ENCODE measurements at regions not wholly inside any gene's neighbourhood (a gene's known extent, or its start where the extent isn't known, plus 50 kb on each side); places are given as distances from the start of the nearest gene placed in this dataset.

- DNase-seq: no peak
- H3K4me1 Mint-ChIP-seq: peaks cover 46 to 51% of the 10 kb centered on the region in 2 experiments
These were observed 90.4 kb downstream of the ZNF608 start for GRCh38 chr5:124655921-124656511.

More at GRCh38 chr5:124655921-124656511, 90.4 kb downstream of the ZNF608 start:
- Histone ChIP-seq H3K79me1 (ENCODE audit: insufficient read depth, low read depth, low read length, poor library complexity, severe bottlenecking) (peaks cover 2% of the 10 kb centered on the region), H2BK5ac (ENCODE audit: insufficient read length, low read length) (no peak overlapping the region), H3K27me3 (ENCODE audit: insufficient read depth, low read length) (no peaks in the 10 kb centered on the region), H4K8ac (replicated peaks; ENCODE audit: insufficient read length, low read depth, low read length) (no peak overlapping the region), H3K79me2 (ENCODE audit: insufficient read depth, low read length) (peaks cover 6% of the 10 kb centered on the region; the same call in 1 of the 2 replicates), H3T11ph (ENCODE audit: low read length) (no peak overlapping the region), H2BK15ac (ENCODE audit: low read depth, low read length) (no peak overlapping the region), H4K91ac (ENCODE audit: insufficient read length, low read depth, low read length) (no peak overlapping the region), H3K4me2 (ENCODE audit: insufficient read depth, insufficient read length, low read length) (no peak overlapping the region), H3K23ac (ENCODE audit: insufficient read length, low read depth, low read length) (no peak overlapping the region), H3K9me3 (ENCODE audit: control insufficient read depth, low read depth, low read length) (no peaks in the 10 kb centered on the region), H3K18ac (ENCODE audit: insufficient read length, low read depth, low read length) (no peak overlapping the region), H3K23me2 (ENCODE audit: insufficient read length, low read depth, low read length, poor library complexity, severe bottlenecking) (peaks cover 4% of the 10 kb centered on the region), H3K56ac (ENCODE audit: insufficient read length, low read depth, low read length) (no peak overlapping the region), H3K9ac (ENCODE audit: extremely low read depth, insufficient read length, low read length) (no peak overlapping the region), H2BK12ac (ENCODE audit: insufficient read length, low read depth, low read length) (no peak overlapping the region), H2BK20ac (ENCODE audit: low read depth, low read length, poor library complexity, severe bottlenecking) (no peak overlapping the region), H3K4ac (ENCODE audit: low read depth, low read length) (no peak overlapping the region), H2BK120ac (ENCODE audit: low read depth, low read length, poor library complexity, severe bottlenecking) (no peak overlapping the region), H3K4me1 (ENCODE audit: insufficient read depth, low read length) (peaks cover 21% of the 10 kb centered on the region; the same call in 1 of the 2 replicates), H3K14ac (ENCODE audit: insufficient read depth, low read length) (no peak overlapping the region), H2AK5ac (ENCODE audit: insufficient read length, low read length) (no peak overlapping the region), H2AFZ (ENCODE audit: low read length) (no peak overlapping the region), H4K20me1 (ENCODE audit: control insufficient read depth, insufficient read depth, insufficient read length) (no peaks in the 10 kb centered on the region), H4K5ac (ENCODE audit: insufficient read length, low read depth, low read length) (no peak overlapping the region), H3K27ac (ENCODE audit: insufficient read length, low read depth, low read length) (no peak overlapping the region)
- no peak overlapping the region for H3K27ac Mint-ChIP-seq
- no peak overlapping the region for H3K4me3 Mint-ChIP-seq
- H3K9me3 Mint-ChIP-seq: no peaks in the 10 kb centered on the region; a peak in 1 of 5 replicates
- no peaks in the 10 kb centered on the region; the same call in 1 of the 2 replicates for H3K27me3 Mint-ChIP-seq (ENCODE audit: low read depth)
- no peaks in the 10 kb centered on the region; a peak in 1 of 7 replicates for H3K36me3 Mint-ChIP-seq (ENCODE audit: insufficient read depth in 1 of 3, low read depth in 3 of 3)
- no peak for TF ChIP-seq CTCF (conservative IDR thresholded peaks at IDR 0.05)
- WGBS (ENCODE audit: extremely low coverage, insufficient read length, low lambda C conversion rate): no CpG with 5 or more reads among the region's 5 CpGs
